NCI-H510A (cell line): ENCODE measurements at regions not wholly inside any gene's neighbourhood (a gene's known extent, or its start where the extent isn't known, plus 50 kb on each side); places are given as distances from the start of the nearest gene placed in this dataset.
"Not testable (repeated sequence)": the region's sequence is repeated elsewhere in the genome, so short reads cannot be mapped to it uniquely, and the experiment has no call there.

Experiments used
- DNase-seq: peaks from one replicate; lab custom pipeline; 2025; lab: John Stamatoyannopoulos, UW

- DNase-seq: no peak
Observed at GRCh38 chr2:53366543-53366942, 401.1 kb upstream of the CHAC2 start.

GRCh38 chr2:53362934-53363333 lies 404.7 kb upstream of the CHAC2 start:
- no peak for DNase-seq

DNA sequence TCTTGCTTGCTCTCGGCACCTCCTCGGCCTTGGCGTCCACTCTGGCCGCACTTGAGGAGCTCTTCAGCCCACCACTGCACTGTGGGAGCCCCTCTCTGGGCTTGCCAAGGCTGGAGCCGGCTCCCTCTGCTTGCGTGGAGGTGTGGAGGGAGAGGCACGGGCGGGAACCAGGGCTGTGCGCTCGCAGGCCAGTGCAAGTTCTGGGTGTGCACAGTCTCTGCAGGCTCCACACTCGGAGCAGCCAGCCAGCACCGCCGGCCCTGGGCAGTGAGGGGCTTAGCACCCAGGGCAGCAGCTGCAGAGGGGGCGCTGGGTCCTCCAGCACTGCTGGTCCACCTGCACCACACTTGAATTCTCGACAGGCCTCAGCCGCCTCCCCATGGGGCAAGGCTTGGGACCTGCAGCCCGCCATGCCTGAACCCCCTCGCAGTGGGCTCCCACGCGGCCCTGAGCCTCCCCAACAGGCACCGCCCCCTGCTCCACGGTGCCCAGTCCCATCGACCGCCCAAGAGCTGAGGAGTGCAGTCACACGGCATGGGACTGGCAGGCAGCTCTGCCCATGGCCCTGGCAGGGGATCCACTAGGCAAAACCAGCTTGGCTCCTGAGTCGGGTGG lies 411.2 kb upstream of the CHAC2 start:
- DNase-seq: no peak

DNA sequence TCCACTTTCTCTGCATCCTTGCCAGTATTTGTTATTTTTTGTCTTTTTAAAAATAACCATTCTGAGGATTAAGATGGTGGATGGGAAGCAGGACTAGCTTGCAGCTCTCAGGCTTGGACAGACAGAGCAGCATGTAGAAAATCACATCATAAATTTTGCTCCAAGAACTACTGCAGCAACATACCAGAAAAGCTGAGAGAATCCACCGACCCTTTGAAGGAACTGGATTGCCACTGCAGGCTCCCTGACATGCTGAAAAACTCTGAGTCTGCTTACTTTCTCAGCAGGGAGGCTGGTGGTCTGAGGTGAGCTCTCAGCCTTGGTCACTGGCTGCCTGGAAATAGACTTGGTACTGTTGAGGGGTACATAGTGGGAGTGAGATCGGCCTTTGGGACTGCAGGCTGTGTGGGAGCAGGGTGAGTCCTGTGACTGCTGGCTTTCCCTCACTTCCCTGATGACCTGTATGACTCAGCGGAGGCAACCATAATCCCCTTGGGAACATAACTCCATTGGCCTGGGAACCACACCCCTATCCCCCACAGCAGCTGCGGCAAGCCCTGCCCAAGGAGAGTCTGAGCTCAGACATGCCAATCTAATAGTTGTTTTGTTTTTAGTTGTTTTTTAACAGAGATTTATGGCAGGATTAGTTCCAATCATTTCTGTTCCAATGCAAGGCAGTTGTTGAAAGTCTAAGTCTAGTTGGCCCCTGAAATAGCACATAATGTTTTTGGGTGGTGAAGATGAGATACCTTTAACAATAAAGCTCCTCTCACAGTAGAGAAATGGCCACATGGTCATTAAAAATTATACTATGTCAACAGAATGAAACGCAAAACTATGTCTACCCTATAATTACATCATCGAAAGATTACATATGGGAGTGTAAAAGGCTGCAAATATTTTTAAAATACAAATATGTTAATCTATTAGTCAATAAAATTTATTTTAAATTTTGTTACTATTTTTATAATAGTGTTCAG lies 414.2 kb upstream of the CHAC2 start:
- DNase-seq: no peak

DNA sequence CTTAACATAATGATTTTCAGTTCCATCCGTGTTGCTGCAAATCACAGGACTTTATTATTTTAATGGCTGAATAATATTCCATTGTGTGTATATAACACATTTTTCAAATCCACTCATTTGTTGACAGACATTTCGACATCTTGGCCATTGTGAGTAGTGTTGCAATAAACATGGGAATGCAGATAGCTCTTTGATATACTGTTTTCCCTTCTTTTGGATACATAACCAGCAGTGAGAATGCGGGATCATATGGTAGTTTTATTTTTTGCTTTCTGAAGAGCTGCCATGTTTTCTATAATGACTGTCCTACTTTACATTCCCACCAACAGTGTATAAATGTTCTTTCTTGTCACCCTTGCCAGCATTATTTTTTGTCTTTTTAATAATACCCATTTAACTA lies 420.3 kb upstream of the CHAC2 start:
- DNase-seq: no peak

DNA sequence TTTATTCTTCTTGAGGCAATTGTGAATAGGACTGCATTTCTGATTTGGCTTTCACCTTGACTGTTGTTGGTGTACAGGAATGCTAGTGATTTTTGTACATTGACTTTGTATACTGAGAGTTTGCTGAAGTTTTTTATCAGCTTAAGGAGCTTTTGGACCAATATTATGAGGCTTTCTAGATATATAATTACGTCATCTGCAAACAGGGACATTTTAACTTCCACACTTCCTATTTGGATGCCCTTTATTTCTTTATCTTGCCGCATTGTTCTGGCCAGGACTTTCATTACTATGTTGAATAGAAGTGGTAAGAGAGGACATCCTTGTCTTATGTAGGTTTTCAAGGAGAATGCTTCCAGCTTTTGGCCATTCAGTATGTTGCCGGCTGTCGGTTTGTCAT lies 425.4 kb upstream of the CHAC2 start:
- DNase-seq: no peak

- DNase-seq: no peak
Observed at GRCh38 chr2:53334610-53335009, 433.0 kb upstream of the CHAC2 start.

DNA sequence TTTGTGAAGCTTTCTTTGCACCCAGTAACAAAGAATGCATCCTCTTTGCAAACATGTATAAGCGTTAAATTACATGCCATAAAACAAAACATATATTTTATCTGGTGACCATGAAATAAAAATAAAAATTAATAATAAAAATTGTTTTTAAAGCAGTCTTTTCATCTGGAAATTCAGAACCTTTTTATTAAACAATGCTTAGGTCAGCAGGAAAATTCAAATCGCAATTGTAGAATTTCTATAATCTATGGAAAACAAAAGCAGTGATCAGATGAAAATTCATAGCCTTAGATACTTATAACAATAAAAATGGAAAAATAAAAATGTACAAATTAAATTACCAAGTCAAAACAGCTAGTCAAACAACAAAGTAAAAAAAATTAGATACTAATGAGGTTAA lies 435.9 kb upstream of the CHAC2 start:
- no peak for DNase-seq

DNA sequence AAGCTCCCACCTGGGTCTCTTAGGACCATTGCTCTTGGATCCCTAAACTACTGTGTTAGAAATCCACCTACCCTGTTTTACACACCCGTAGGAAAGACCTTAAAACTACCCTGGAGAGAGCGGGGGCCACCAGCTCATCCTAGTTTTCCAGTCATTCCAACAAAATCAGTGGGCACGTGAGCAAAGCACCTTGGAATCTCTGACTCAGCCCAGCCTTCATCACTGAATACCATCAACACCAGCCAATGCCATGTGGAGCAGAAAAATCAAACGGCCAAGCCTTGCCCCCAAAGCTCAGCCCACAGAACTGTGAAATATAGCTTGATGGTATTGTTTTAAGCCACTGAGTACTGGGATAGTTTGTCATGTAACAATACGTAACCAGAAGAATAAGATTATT lies 449.7 kb upstream of the CHAC2 start:
- no peak for DNase-seq

GRCh38 chr2:53315149-53315548 lies 452.5 kb upstream of the CHAC2 start:
- no peak for DNase-seq

DNA sequence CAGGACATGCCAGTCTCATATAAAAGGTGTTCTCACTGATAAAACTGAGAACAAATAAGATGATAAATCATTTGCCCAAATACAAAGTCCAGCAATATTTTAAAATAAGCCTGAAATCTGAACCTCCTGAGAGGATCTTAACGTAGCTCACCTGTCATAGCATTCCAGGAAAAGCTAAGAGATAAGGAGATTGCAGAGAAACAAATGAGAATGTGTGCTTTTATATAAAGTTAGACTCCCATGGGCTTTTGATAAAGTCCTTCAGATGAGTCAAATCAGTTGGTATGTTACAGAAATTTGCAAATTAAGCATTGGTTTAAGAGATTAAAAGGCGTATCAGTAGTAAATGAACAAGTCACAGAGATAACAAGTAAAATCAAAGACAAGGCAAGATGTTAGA lies 452.9 kb upstream of the CHAC2 start:
- DNase-seq: no peak

GRCh38 chr2:53313644-53314043 lies 454.0 kb upstream of the CHAC2 start:
- DNase-seq: not testable (repeated sequence)

DNA sequence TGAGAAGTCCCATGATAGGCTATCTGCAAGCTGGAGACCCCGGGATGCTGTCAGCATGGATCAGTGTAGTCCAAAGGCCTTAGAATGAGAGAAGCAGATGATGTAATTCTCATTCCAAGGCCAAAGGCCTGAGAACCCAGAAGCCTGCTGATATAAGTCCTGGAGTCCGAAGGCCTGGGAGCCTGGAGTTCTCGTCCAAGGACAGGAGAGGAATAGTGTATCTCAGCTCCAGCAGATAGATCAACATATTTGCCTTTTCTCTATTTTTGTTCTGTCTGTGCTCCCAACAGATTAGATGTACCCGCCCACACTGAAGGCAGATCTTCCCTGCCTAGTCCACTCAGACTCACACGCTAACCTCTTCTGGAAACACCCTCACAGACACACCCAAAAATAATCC lies 454.9 kb upstream of the CHAC2 start:
- no peak for DNase-seq

- no peak for DNase-seq
Observed at GRCh38 chr2:53312181-53312580, 455.4 kb upstream of the CHAC2 start.

DNA sequence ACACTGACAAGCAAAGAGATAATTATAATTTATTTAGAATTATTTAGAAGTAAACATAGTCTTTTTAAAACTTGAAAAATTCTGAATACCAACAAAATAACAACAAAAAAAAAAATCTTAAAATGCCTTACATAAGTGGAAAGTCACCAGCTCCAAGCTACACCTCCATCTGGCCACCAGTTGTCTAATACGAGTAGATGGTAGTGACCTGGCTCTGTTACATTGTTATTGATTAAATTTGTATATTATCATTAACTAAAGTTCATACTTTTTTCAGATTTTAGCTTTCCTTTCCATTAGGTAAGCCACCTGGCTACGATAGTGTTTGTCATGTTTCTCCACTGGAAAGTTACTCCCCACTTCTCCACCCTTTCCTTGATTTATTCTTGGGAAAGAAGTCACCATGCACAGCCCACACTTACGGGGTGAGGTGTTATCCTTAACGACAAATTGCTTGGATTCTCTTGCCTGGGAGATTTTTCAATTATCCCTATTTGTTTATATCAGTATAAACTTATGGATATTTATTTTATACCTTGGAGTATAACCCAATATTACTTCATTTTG lies 464.5 kb upstream of the CHAC2 start:
- DNase-seq: no peak

DNA sequence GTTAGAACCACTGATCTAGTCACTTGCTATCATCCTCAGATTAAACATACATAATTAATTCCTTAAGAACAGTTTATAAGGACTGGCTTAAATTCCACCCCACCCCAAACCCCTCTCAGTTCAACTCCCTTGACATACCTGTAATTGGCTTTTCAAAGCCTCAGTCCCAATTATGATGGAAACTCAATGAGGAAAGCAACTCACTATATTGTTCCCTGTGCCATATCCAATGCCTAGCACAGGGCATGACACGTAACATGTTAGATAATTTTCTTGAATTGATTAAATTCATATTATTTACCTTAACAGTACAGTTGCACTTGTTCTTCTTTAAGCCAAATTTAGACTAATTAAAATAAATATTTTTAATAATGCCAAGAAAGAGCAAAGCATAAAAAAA lies 465.1 kb upstream of the CHAC2 start:
- DNase-seq: no peak

- no peak for DNase-seq
Observed at GRCh38 chr2:53289309-53290006, 478.1 kb upstream of the CHAC2 start.

DNA sequence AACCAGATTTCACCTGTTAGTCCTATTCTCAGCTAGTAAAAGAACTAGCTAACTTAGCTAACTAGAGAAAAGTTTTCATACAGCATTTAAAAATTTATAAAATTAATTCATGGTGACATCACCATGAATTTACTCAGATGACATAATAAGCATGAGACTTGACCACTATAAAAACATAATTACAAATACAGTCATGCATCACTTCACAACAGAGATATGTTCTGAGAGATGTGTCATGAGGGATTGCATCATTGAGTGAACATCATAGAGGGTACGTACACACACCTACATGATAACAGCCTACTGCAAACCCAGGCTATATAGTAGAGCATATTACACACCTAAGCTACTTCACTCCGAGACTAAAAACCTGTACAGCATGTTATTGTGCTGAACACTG lies 481.3 kb upstream of the CHAC2 start:
- DNase-seq: no peak

DNA sequence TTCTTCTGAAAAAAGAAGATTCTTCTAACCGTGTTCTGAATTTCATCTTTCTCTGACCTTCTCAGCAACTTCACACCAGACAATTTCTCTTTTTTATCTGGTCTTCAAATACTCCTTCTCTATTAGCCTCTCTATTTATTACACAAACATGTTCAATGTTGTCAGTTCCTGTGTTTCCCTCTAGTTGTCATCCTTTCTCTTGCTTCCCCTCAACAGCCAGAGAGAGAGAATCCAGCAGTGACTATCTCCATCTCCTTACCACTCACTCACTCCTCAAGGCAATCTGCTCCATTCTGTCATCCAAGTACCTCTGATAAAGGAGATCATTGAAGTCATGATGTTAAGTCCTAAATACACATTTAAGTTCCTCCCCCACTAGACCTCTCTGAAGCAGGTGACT lies 491.9 kb upstream of the CHAC2 start:
- DNase-seq: no peak

- no peak for DNase-seq
Observed at GRCh38 chr2:53268626-53269025, 499.0 kb upstream of the CHAC2 start.

- DNase-seq: no peak
Observed at GRCh38 chr2:53268086-53268485, 499.5 kb upstream of the CHAC2 start.

DNA sequence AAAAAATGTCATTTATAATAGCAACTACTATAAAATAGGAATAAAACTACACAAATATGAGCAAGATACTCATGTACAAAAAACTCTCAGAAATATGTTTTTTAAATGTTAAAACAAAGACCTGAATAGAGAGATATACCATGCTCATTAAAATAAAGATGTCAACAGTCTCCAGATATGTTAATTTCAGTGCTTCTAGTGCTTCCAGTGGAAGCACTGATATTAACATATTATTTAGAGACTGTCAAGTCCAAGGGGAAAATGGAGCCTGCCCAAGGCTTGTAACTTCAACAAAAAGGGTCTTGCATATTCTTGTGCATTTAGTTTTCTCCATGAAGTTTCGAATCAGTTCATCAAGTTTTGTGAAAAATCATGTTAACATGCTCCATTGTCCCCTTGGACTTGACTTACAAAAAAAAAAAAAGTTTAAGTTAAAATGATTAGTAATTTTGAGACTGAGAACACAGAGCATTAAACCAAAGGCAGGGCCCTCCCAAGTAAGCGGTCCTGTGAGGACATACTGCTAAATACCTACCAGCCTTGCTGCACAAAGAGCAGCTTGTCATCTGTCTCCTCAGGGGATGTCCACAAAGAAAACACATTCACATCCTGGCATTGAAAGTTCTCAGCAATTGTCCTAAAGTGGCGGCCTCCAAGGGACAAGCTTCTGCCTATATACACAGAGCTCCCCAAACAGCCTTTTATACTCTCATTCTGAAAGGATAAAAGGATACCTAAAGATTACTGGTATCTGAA lies 501.9 kb upstream of the CHAC2 start:
- no peak for DNase-seq
